ENCODE measurements at regions not wholly inside any gene's neighbourhood (a gene's known extent, or its start where the extent isn't known, plus 50 kb on each side); places are given as distances from the start of the nearest gene placed in this dataset.

DNA sequence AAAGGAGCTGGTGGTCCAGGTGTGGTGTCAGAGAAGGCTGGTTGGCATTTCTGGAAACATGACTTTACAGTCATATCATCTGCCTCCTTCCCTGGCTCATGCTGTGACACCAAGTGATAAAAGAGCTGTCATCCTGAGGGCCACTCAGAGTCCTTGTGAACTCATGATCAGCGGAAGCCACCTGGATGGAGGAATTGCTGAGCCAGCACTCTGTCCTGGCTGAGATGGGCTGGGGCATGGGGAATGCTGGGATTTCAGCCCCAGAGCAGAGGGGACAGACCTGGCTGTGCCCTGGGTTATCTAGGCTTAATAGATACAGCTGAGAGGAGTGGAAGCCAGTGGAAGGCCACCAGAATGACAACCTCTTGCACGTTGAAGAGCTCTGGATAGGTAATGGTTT is 214.3 kb downstream of the DHX35 start:
- CTCF ChIA-PET = interaction anchor here (0.6 kb wide), 1 partner anchor 590 kb away, joined by 3 read pairs; no protein-coding TSS in a partner anchor
- Histone ChIP-seq H3K4me1 (ENCODE audit: control insufficient read depth, insufficient read depth, low read length) (no peaks in the 10 kb centered on the region), H3K27ac (ENCODE audit: extremely low read depth, low read depth, low read length) (no peak overlapping the region), H3K4me3 (ENCODE audit: low read depth, low read length) (no peak overlapping the region), H3K9me3 (ENCODE audit: control insufficient read depth, insufficient read depth, low read depth, low read length) (no peaks in the 10 kb centered on the region), H3K36me3 (ENCODE audit: control insufficient read depth in 2 of 2, insufficient read depth in 1 of 2, low read length in 2 of 2) (no peaks in the 10 kb centered on the region)
- POLR2A ChIA-PET = no interaction called here
- TF ChIP-seq, protein P1, sequence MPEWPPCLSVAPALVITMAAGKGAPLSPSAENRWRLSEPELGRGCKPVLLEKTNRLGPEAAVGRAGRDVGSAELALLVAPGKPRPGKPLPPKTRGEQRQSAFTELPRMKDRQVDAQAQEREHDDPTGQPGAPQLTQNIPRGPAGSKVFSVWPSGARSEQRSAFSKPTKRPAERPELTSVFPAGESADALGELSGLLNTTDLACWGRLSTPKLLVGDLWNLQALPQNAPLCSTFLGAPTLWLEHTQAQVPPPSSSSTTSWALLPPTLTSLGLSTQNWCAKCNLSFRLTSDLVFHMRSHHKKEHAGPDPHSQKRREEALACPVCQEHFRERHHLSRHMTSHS (tag by site-specific recombination; IDR thresholded peaks at IDR 0.05) = no peak
- TF ChIP-seq ZNF623 (tag by site-specific recombination; IDR thresholded peaks at IDR 0.05) = no peak
- TF ChIP-seq ZIC2 (tag by site-specific recombination; IDR thresholded peaks at IDR 0.05) = no peak
- no peak for TF ChIP-seq OVOL3 (tag by site-specific recombination; IDR thresholded peaks at IDR 0.05)
- no peak for TF ChIP-seq ZNF555 (tag by site-specific recombination; conservative IDR thresholded peaks at IDR 0.05)
- no peak for TF ChIP-seq ZBTB20 (tag by site-specific recombination; IDR thresholded peaks at IDR 0.05)
- TF ChIP-seq, protein P2, sequence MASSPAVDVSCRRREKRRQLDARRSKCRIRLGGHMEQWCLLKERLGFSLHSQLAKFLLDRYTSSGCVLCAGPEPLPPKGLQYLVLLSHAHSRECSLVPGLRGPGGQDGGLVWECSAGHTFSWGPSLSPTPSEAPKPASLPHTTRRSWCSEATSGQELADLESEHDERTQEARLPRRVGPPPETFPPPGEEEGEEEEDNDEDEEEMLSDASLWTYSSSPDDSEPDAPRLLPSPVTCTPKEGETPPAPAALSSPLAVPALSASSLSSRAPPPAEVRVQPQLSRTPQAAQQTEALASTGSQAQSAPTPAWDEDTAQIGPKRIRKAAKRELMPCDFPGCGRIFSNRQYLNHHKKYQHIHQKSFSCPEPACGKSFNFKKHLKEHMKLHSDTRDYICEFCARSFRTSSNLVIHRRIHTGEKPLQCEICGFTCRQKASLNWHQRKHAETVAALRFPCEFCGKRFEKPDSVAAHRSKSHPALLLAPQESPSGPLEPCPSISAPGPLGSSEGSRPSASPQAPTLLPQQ (tag by site-specific recombination; IDR thresholded peaks at IDR 0.05) = no peak
- no peak for TF ChIP-seq ZNF366 (tag by site-specific recombination; conservative IDR thresholded peaks at IDR 0.05)
- no peak for TF ChIP-seq ZBTB8A (tag by site-specific recombination; IDR thresholded peaks at IDR 0.05)
- TF ChIP-seq KLF8 (tag by site-specific recombination; IDR thresholded peaks at IDR 0.05) = no peak
- TF ChIP-seq, protein P3, sequence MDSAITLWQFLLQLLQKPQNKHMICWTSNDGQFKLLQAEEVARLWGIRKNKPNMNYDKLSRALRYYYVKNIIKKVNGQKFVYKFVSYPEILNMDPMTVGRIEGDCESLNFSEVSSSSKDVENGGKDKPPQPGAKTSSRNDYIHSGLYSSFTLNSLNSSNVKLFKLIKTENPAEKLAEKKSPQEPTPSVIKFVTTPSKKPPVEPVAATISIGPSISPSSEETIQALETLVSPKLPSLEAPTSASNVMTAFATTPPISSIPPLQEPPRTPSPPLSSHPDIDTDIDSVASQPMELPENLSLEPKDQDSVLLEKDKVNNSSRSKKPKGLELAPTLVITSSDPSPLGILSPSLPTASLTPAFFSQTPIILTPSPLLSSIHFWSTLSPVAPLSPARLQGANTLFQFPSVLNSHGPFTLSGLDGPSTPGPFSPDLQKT (IDR thresholded peaks at IDR 0.05; ENCODE audit: borderline replicate concordance, low read depth, low read length) = no peak
- TF ChIP-seq, protein P4, sequence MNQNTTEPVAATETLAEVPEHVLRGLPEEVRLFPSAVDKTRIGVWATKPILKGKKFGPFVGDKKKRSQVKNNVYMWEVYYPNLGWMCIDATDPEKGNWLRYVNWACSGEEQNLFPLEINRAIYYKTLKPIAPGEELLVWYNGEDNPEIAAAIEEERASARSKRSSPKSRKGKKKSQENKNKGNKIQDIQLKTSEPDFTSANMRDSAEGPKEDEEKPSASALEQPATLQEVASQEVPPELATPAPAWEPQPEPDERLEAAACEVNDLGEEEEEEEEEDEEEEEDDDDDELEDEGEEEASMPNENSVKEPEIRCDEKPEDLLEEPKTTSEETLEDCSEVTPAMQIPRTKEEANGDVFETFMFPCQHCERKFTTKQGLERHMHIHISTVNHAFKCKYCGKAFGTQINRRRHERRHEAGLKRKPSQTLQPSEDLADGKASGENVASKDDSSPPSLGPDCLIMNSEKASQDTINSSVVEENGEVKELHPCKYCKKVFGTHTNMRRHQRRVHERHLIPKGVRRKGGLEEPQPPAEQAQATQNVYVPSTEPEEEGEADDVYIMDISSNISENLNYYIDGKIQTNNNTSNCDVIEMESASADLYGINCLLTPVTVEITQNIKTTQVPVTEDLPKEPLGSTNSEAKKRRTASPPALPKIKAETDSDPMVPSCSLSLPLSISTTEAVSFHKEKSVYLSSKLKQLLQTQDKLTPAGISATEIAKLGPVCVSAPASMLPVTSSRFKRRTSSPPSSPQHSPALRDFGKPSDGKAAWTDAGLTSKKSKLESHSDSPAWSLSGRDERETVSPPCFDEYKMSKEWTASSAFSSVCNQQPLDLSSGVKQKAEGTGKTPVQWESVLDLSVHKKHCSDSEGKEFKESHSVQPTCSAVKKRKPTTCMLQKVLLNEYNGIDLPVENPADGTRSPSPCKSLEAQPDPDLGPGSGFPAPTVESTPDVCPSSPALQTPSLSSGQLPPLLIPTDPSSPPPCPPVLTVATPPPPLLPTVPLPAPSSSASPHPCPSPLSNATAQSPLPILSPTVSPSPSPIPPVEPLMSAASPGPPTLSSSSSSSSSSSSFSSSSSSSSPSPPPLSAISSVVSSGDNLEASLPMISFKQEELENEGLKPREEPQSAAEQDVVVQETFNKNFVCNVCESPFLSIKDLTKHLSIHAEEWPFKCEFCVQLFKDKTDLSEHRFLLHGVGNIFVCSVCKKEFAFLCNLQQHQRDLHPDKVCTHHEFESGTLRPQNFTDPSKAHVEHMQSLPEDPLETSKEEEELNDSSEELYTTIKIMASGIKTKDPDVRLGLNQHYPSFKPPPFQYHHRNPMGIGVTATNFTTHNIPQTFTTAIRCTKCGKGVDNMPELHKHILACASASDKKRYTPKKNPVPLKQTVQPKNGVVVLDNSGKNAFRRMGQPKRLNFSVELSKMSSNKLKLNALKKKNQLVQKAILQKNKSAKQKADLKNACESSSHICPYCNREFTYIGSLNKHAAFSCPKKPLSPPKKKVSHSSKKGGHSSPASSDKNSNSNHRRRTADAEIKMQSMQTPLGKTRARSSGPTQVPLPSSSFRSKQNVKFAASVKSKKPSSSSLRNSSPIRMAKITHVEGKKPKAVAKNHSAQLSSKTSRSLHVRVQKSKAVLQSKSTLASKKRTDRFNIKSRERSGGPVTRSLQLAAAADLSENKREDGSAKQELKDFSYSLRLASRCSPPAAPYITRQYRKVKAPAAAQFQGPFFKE (tag by site-specific recombination; IDR thresholded peaks at IDR 0.05; ENCODE audit: borderline replicate concordance) = no peak
- TF ChIP-seq GLIS1 (tag by site-specific recombination; IDR thresholded peaks at IDR 0.05) = no peak
- no peak for TF ChIP-seq ZNF138 (tag by site-specific recombination; IDR thresholded peaks at IDR 0.05; ENCODE audit: borderline replicate concordance)
- no peak for TF ChIP-seq ZNF274 (IDR thresholded peaks at IDR 0.05; ENCODE audit: low read length)
- no peak for TF ChIP-seq ZNF274 (tag by site-specific recombination; IDR thresholded peaks at IDR 0.05; ENCODE audit: borderline replicate concordance)
- no peak for TF ChIP-seq MZF1 (tag by site-specific recombination; IDR thresholded peaks at IDR 0.05; ENCODE audit: borderline replicate concordance)

All from HEK293 (cell line).